ENCODE measurements at regions not wholly inside any gene's neighbourhood (a gene's known extent, or its start where the extent isn't known, plus 50 kb on each side); places are given as distances from the start of the nearest gene placed in this dataset.

- TF ChIP-seq, protein P1, sequence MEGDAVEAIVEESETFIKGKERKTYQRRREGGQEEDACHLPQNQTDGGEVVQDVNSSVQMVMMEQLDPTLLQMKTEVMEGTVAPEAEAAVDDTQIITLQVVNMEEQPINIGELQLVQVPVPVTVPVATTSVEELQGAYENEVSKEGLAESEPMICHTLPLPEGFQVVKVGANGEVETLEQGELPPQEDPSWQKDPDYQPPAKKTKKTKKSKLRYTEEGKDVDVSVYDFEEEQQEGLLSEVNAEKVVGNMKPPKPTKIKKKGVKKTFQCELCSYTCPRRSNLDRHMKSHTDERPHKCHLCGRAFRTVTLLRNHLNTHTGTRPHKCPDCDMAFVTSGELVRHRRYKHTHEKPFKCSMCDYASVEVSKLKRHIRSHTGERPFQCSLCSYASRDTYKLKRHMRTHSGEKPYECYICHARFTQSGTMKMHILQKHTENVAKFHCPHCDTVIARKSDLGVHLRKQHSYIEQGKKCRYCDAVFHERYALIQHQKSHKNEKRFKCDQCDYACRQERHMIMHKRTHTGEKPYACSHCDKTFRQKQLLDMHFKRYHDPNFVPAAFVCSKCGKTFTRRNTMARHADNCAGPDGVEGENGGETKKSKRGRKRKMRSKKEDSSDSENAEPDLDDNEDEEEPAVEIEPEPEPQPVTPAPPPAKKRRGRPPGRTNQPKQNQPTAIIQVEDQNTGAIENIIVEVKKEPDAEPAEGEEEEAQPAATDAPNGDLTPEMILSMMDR (IDR thresholded peaks at IDR 0.05), result no peak
- TF ChIP-seq POLR2A (IDR thresholded peaks at IDR 0.05) (no peak), POLR2AphosphoS5 (IDR thresholded peaks at IDR 0.05) (no peak)
Observed at GRCh38 chr18:10202845-10203321, 251.6 kb upstream of the APCDD1 start.

Measured in prostate gland (tissue), 2 donors.